ENCODE measurements at regions not wholly inside any gene's neighbourhood (a gene's known extent, or its start where the extent isn't known, plus 50 kb on each side); places are given as distances from the start of the nearest gene placed in this dataset.

GRCh38 chr12:127657036-127657435 is 609.9 kb upstream of the TMEM132C start:
- H3K79me1 ChIP-seq (ENCODE audit: low read depth, low read length): no peaks in the 10 kb centered on the region
- H4K91ac ChIP-seq (ENCODE audit: low read depth, low read length, poor library complexity): no peak overlapping the region
- H3K36me3 ChIP-seq (replicated peaks in 1 of 2; ENCODE audit: control insufficient read depth in 2 of 2, insufficient read depth in 2 of 2, low read length in 2 of 2): no peaks in the 10 kb centered on the region
- H3K9ac ChIP-seq (ENCODE audit: low read depth, low read length, poor library complexity): no peak overlapping the region
- no peak overlapping the region for H2AFZ ChIP-seq (ENCODE audit: low read length)
- H2BK15ac ChIP-seq (ENCODE audit: low read length): no peak overlapping the region
- H3K9me3 ChIP-seq (replicated peaks in 1 of 2; ENCODE audit: control insufficient read depth in 2 of 2, insufficient read depth in 1 of 2, low read depth in 1 of 2, low read length in 2 of 2): no peaks in the 10 kb centered on the region
- no peak overlapping the region for H2BK120ac ChIP-seq (ENCODE audit: low read depth, low read length)
- H2BK12ac ChIP-seq (ENCODE audit: low read length): no peak overlapping the region
- H3K4me2 ChIP-seq (ENCODE audit: insufficient read depth, low read length, poor library complexity, severe bottlenecking): no peak overlapping the region
- H3K4me1 ChIP-seq (ENCODE audit: control insufficient read depth in 2 of 2, insufficient read depth in 1 of 2, low read depth in 1 of 2, low read length in 2 of 2): peaks cover 0 to 1% of the 10 kb centered on the region in 2 donors
- no peak overlapping the region for H3K27ac ChIP-seq (replicated peaks; ENCODE audit: low read length)
- H2AK5ac ChIP-seq (ENCODE audit: low read depth, low read length): no peak overlapping the region
- no peak overlapping the region for H3K4ac ChIP-seq (ENCODE audit: low read length)
- no peak overlapping the region for H3K4me3 ChIP-seq (ENCODE audit: low read length in 2 of 2)
- H2BK5ac ChIP-seq (ENCODE audit: low read length): no peak overlapping the region
- no peak overlapping the region for H4K8ac ChIP-seq (ENCODE audit: low read depth, low read length)
- no peak overlapping the region for H3K23ac ChIP-seq (ENCODE audit: low read depth, low read length, poor library complexity)
- no peak overlapping the region for H3K14ac ChIP-seq (ENCODE audit: low read length)
- no peaks in the 10 kb centered on the region for H3K27me3 ChIP-seq (ENCODE audit: control insufficient read depth in 3 of 3, insufficient read depth in 3 of 3, low read depth in 1 of 3, low read length in 3 of 3)
- no peak for DNase-seq (ENCODE audit: low spot score)
- H3K18ac ChIP-seq (ENCODE audit: low read length): no peak overlapping the region

GRCh38 chr12:127660961-127661360 is 606.0 kb upstream of the TMEM132C start:
- H2BK15ac ChIP-seq (ENCODE audit: low read length): no peak overlapping the region
- H3K4me2 ChIP-seq (ENCODE audit: insufficient read depth, low read length, poor library complexity, severe bottlenecking): no peak overlapping the region
- no peaks in the 10 kb centered on the region for H3K36me3 ChIP-seq (replicated peaks in 1 of 2; ENCODE audit: control insufficient read depth in 2 of 2, insufficient read depth in 2 of 2, low read length in 2 of 2)
- no peak overlapping the region for H4K91ac ChIP-seq (ENCODE audit: low read depth, low read length, poor library complexity)
- H3K14ac ChIP-seq (ENCODE audit: low read length): no peak overlapping the region
- H3K9me3 ChIP-seq (replicated peaks in 1 of 2; ENCODE audit: control insufficient read depth in 2 of 2, insufficient read depth in 1 of 2, low read depth in 1 of 2, low read length in 2 of 2): no peaks in the 10 kb centered on the region
- no CpG with 5 or more reads among the region's 2 CpGs for WGBS, 2 donors (ENCODE audit: extremely low coverage in 2 of 2, insufficient read length in 2 of 2, insufficient replicate concordance in 1 of 2)
- no peaks in the 10 kb centered on the region for H3K27me3 ChIP-seq (ENCODE audit: control insufficient read depth in 3 of 3, insufficient read depth in 3 of 3, low read depth in 1 of 3, low read length in 3 of 3)
- H3K23ac ChIP-seq (ENCODE audit: low read depth, low read length, poor library complexity): no peak overlapping the region
- no peak overlapping the region for H2BK12ac ChIP-seq (ENCODE audit: low read length)
- no peak overlapping the region for H2AK5ac ChIP-seq (ENCODE audit: low read depth, low read length)
- no peaks in the 10 kb centered on the region for H3K79me1 ChIP-seq (ENCODE audit: low read depth, low read length)
- H3K18ac ChIP-seq (ENCODE audit: low read length): no peak overlapping the region
- no peak overlapping the region for H3K9ac ChIP-seq (ENCODE audit: low read depth, low read length, poor library complexity)
- H2BK120ac ChIP-seq (ENCODE audit: low read depth, low read length): no peak overlapping the region
- H4K8ac ChIP-seq (ENCODE audit: low read depth, low read length): no peak overlapping the region
- H3K27ac ChIP-seq (replicated peaks; ENCODE audit: low read length): no peak overlapping the region
- H3K4ac ChIP-seq (ENCODE audit: low read length): no peak overlapping the region
- no peak overlapping the region for H2BK5ac ChIP-seq (ENCODE audit: low read length)
- peaks cover 0 to 1% of the 10 kb centered on the region in 2 donors for H3K4me1 ChIP-seq (ENCODE audit: control insufficient read depth in 2 of 2, insufficient read depth in 1 of 2, low read depth in 1 of 2, low read length in 2 of 2)
- DNase-seq (ENCODE audit: low spot score): no peak
- no peak overlapping the region for H2AFZ ChIP-seq (ENCODE audit: low read length)
- H3K4me3 ChIP-seq (ENCODE audit: low read length in 2 of 2): no peak overlapping the region

GRCh38 chr12:127663716-127664115 is 603.3 kb upstream of the TMEM132C start:
- Histone ChIP-seq H2BK5ac (ENCODE audit: low read length) (no peak overlapping the region), H3K27me3 (ENCODE audit: control insufficient read depth in 3 of 3, insufficient read depth in 3 of 3, low read depth in 1 of 3, low read length in 3 of 3) (no peaks in the 10 kb centered on the region), H3K18ac (ENCODE audit: low read length) (no peak overlapping the region), H2AK5ac (ENCODE audit: low read depth, low read length) (no peak overlapping the region), H2BK12ac (ENCODE audit: low read length) (no peak overlapping the region), H3K9me3 (replicated peaks in 1 of 2; ENCODE audit: control insufficient read depth in 2 of 2, insufficient read depth in 1 of 2, low read depth in 1 of 2, low read length in 2 of 2) (no peaks in the 10 kb centered on the region), H3K23ac (ENCODE audit: low read depth, low read length, poor library complexity) (no peak overlapping the region), H3K27ac (replicated peaks; ENCODE audit: low read length) (no peak overlapping the region), H2AFZ (ENCODE audit: low read length) (no peak overlapping the region), H3K4me1 (ENCODE audit: control insufficient read depth in 2 of 2, insufficient read depth in 1 of 2, low read depth in 1 of 2, low read length in 2 of 2) (peaks cover 0 to 1% of the 10 kb centered on the region in 2 donors), H3K4me3 (ENCODE audit: low read length in 2 of 2) (no peak overlapping the region), H3K36me3 (replicated peaks in 1 of 2; ENCODE audit: control insufficient read depth in 2 of 2, insufficient read depth in 2 of 2, low read length in 2 of 2) (no peaks in the 10 kb centered on the region), H3K14ac (ENCODE audit: low read length) (no peak overlapping the region), H3K4me2 (ENCODE audit: insufficient read depth, low read length, poor library complexity, severe bottlenecking) (no peak overlapping the region), H2BK15ac (ENCODE audit: low read length) (no peak overlapping the region), H3K4ac (ENCODE audit: low read length) (no peak overlapping the region), H3K79me1 (ENCODE audit: low read depth, low read length) (no peaks in the 10 kb centered on the region), H4K91ac (ENCODE audit: low read depth, low read length, poor library complexity) (no peak overlapping the region), H2BK120ac (ENCODE audit: low read depth, low read length) (no peak overlapping the region), H4K8ac (ENCODE audit: low read depth, low read length) (no peak overlapping the region), H3K9ac (ENCODE audit: low read depth, low read length, poor library complexity) (no peak overlapping the region)
- WGBS, 2 donors (ENCODE audit: extremely low coverage in 2 of 2, insufficient read length in 2 of 2, insufficient replicate concordance in 1 of 2): no CpG with 5 or more reads among the region's 3 CpGs
- DNase-seq (ENCODE audit: low spot score): no peak

- H3K9ac ChIP-seq (ENCODE audit: low read depth, low read length, poor library complexity): no peak overlapping the region
- no peaks in the 10 kb centered on the region for H3K79me1 ChIP-seq (ENCODE audit: low read depth, low read length)
- no peak overlapping the region for H2BK15ac ChIP-seq (ENCODE audit: low read length)
- H3K4me1 ChIP-seq (ENCODE audit: control insufficient read depth in 2 of 2, insufficient read depth in 1 of 2, low read depth in 1 of 2, low read length in 2 of 2): peaks cover 0 to 1% of the 10 kb centered on the region in 2 donors
- no peak overlapping the region for H3K18ac ChIP-seq (ENCODE audit: low read length)
- no peak overlapping the region for H3K4ac ChIP-seq (ENCODE audit: low read length)
- H3K23ac ChIP-seq (ENCODE audit: low read depth, low read length, poor library complexity): no peak overlapping the region
- H2BK12ac ChIP-seq (ENCODE audit: low read length): no peak overlapping the region
- no peak for DNase-seq (ENCODE audit: low spot score)
- H3K9me3 ChIP-seq (replicated peaks in 1 of 2; ENCODE audit: control insufficient read depth in 2 of 2, insufficient read depth in 1 of 2, low read depth in 1 of 2, low read length in 2 of 2): no peaks in the 10 kb centered on the region
- no peak overlapping the region for H4K91ac ChIP-seq (ENCODE audit: low read depth, low read length, poor library complexity)
- no peak overlapping the region for H2AFZ ChIP-seq (ENCODE audit: low read length)
- H3K4me3 ChIP-seq (ENCODE audit: low read length in 2 of 2): no peak overlapping the region
- no peak overlapping the region for H2BK120ac ChIP-seq (ENCODE audit: low read depth, low read length)
- no peak overlapping the region for H3K4me2 ChIP-seq (ENCODE audit: insufficient read depth, low read length, poor library complexity, severe bottlenecking)
- H3K27me3 ChIP-seq (ENCODE audit: control insufficient read depth in 3 of 3, insufficient read depth in 3 of 3, low read depth in 1 of 3, low read length in 3 of 3): no peaks in the 10 kb centered on the region
- no peak overlapping the region for H2BK5ac ChIP-seq (ENCODE audit: low read length)
- H4K8ac ChIP-seq (ENCODE audit: low read depth, low read length): no peak overlapping the region
- no peak overlapping the region for H2AK5ac ChIP-seq (ENCODE audit: low read depth, low read length)
- no peaks in the 10 kb centered on the region for H3K36me3 ChIP-seq (replicated peaks in 1 of 2; ENCODE audit: control insufficient read depth in 2 of 2, insufficient read depth in 2 of 2, low read length in 2 of 2)
- WGBS, 2 donors (ENCODE audit: extremely low coverage in 2 of 2, insufficient read length in 2 of 2, insufficient replicate concordance in 1 of 2): no CpG with 5 or more reads among the region's 4 CpGs
- no peak overlapping the region for H3K14ac ChIP-seq (ENCODE audit: low read length)
- no peak overlapping the region for H3K27ac ChIP-seq (replicated peaks; ENCODE audit: low read length)
Measured at GRCh38 chr12:127664901-127665300, 602.1 kb upstream of the TMEM132C start.
